ENCODE measurements at regions not wholly inside any gene's neighbourhood (a gene's known extent, or its start where the extent isn't known, plus 50 kb on each side); places are given as distances from the start of the nearest gene placed in this dataset.

- Histone ChIP-seq H3K27ac (ENCODE audit: low read depth, low read length, poor library complexity, severe bottlenecking) (no peak overlapping the region), H3K36me3 (ENCODE audit: insufficient read depth, low read length, poor library complexity, severe bottlenecking) (no peaks in the 10 kb centered on the region), H3K4me3 (ENCODE audit: low read depth, low read length, poor library complexity, severe bottlenecking) (no peak overlapping the region), H3K9me3 (ENCODE audit: low read depth, low read length, poor library complexity, severe bottlenecking) (no peaks in the 10 kb centered on the region), H3K4me1 (ENCODE audit: insufficient read depth, low read length, poor library complexity, severe bottlenecking) (peaks cover 13% of the 10 kb centered on the region), H3K27me3 (replicated peaks; ENCODE audit: insufficient read depth, low read depth, low read length, poor library complexity) (no peaks in the 10 kb centered on the region)
- intact Hi-C loops (cut with micrococcal nuclease; ENCODE audit: unreplicated experiment) = no loop called here
- BruUV-seq (replicated peaks) = no TSS peak
- no peak for DNase-seq (ENCODE audit: low spot score)
- TF ChIP-seq EZH2 (IDR thresholded peaks at IDR 0.05; ENCODE audit: borderline replicate concordance, low read depth, low read length, poor library complexity, severe bottlenecking) (no peak), CTCF (conservative IDR thresholded peaks at IDR 0.05; ENCODE audit: low read depth, low read length) (no peak)
- ChIA-PET POLR2A (ENCODE audit: low non-redundant PET) (no interaction called here), CTCF (interaction anchor here (0.5 kb wide), 1 partner anchor 111 kb away, joined by 3 read pairs; no protein-coding TSS in a partner anchor)
These were observed 55.3 kb upstream of the ROR1 start for GRCh38 chr1:63718541-63718970.

GRCh38 chr1:63721531-63722189 lies 52.2 kb upstream of the ROR1 start:
- intact Hi-C loops (cut with micrococcal nuclease; ENCODE audit: unreplicated experiment) = no loop called here
- CTCF ChIA-PET = no interaction called here
- H3K27ac ChIP-seq (ENCODE audit: low read depth, low read length, poor library complexity, severe bottlenecking) = no peak overlapping the region
- H3K9me3 ChIP-seq (ENCODE audit: low read depth, low read length, poor library complexity, severe bottlenecking) = no peaks in the 10 kb centered on the region
- DNase-seq (ENCODE audit: low spot score) = peak; percentile 26
- no TSS peak for BruUV-seq (replicated peaks)
- POLR2A ChIA-PET (ENCODE audit: low non-redundant PET) = no interaction called here
- TF ChIP-seq EZH2 (IDR thresholded peaks at IDR 0.05; ENCODE audit: borderline replicate concordance, low read depth, low read length, poor library complexity, severe bottlenecking) (no peak), CTCF (conservative IDR thresholded peaks at IDR 0.05; ENCODE audit: low read depth, low read length) (no peak)
- peaks cover 4% of the 10 kb centered on the region for H3K4me1 ChIP-seq (ENCODE audit: insufficient read depth, low read length, poor library complexity, severe bottlenecking)
- H3K4me3 ChIP-seq (ENCODE audit: low read depth, low read length, poor library complexity, severe bottlenecking) = no peak overlapping the region
- no peaks in the 10 kb centered on the region for H3K27me3 ChIP-seq (replicated peaks; ENCODE audit: insufficient read depth, low read depth, low read length, poor library complexity)
- H3K36me3 ChIP-seq (ENCODE audit: insufficient read depth, low read length, poor library complexity, severe bottlenecking) = no peaks in the 10 kb centered on the region

- H3K9me3 ChIP-seq (ENCODE audit: low read depth, low read length, poor library complexity, severe bottlenecking) = no peaks in the 10 kb centered on the region
- peaks cover 4% of the 10 kb centered on the region for H3K4me1 ChIP-seq (ENCODE audit: insufficient read depth, low read length, poor library complexity, severe bottlenecking)
- CTCF ChIA-PET = no interaction called here
- POLR2A ChIA-PET (ENCODE audit: low non-redundant PET) = no interaction called here
- intact Hi-C loops (cut with micrococcal nuclease; ENCODE audit: unreplicated experiment) = no loop called here
- H3K4me3 ChIP-seq (ENCODE audit: low read depth, low read length, poor library complexity, severe bottlenecking) = no peak overlapping the region
- no peak overlapping the region for H3K27ac ChIP-seq (ENCODE audit: low read depth, low read length, poor library complexity, severe bottlenecking)
- DNase-seq (ENCODE audit: low spot score) = no peak
- H3K27me3 ChIP-seq (replicated peaks; ENCODE audit: insufficient read depth, low read depth, low read length, poor library complexity) = no peaks in the 10 kb centered on the region
- no peak for TF ChIP-seq EZH2 (IDR thresholded peaks at IDR 0.05; ENCODE audit: borderline replicate concordance, low read depth, low read length, poor library complexity, severe bottlenecking)
- no peak for TF ChIP-seq CTCF (conservative IDR thresholded peaks at IDR 0.05; ENCODE audit: low read depth, low read length)
- no TSS peak for BruUV-seq (replicated peaks)
- no peaks in the 10 kb centered on the region for H3K36me3 ChIP-seq (ENCODE audit: insufficient read depth, low read length, poor library complexity, severe bottlenecking)
These were observed 50.2 kb upstream of the ROR1 start for GRCh38 chr1:63723602-63724001.
